ENCODE measurements at regions not wholly inside any gene's neighbourhood (a gene's known extent, or its start where the extent isn't known, plus 50 kb on each side); places are given as distances from the start of the nearest gene placed in this dataset.
"Not testable (repeated sequence)": the region's sequence is repeated elsewhere in the genome, so short reads cannot be mapped to it uniquely, and the experiment has no call there.

DNA sequence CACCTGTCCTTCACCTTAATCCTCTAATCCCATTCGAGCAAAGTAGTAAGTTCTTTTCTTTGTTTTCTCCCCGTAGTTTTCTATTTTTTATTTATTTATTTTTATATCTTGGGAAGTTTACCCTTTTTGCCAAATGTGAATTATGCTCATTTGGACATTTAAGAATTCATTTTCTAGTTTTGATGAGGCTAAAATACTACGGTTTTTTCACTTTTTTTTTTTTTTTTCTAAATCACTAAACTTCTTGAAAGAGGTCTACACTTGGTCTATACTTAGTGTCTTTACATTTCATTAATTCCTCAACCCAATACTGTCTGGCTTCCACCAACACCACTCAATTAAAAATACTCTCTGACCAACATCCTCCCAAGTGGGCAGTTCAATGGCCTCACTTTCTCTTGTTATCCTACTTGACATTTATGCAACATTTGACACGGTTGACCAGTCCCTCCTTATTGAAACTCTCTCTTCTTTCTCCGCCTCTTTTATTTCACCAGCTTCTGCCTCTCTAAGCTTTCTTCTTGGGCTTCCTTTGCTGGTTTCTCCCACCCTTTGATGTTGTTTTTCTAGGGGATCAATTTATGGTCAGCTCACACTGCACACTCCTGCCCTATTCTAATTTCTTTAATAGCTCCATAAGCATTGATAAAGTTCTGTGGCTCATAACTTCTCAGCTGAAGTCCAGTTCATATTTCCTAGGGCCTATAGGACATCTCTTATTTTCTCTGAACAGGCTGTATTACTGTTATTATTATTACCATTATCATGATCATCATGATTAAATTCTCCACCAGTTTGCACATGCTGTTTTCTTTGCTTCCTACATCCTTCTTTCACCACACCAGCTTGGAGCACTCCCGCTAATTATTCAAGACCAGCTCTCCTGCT lies 72.6 kb upstream of the CITED2 start:
- no peak for DNase-seq (ENCODE audit: low read depth in 2 of 2, low spot score in 1 of 2)

DNA sequence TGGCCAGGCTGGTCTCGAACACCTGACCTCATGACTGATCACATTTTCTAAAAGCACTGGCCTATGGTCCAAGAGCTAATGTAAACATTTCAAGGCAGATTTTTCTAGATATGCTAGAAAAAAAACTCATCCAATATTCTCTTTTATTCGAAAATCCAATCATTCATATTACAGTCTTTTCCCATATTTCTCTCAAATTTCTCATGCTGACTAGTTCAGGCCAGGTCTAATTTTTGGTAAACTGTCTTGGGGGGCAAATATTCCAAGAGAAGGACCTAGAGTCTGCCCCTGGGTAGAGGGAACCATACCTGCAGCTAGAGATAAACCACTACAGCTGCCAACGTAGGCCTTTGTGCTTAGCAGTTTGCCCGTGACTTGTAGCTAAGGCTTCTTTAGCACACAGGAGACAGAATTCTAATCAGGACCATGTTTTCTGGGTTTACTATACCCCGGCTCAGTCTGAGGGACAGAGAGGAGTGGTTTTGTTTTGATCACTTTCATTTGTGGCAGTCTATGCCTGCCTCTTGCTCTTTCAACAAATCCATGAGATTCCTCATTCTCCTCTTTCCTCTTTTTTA lies 71.8 kb upstream of the CITED2 start:
- no peak for DNase-seq (ENCODE audit: low read depth in 2 of 2, low spot score in 1 of 2)

DNA sequence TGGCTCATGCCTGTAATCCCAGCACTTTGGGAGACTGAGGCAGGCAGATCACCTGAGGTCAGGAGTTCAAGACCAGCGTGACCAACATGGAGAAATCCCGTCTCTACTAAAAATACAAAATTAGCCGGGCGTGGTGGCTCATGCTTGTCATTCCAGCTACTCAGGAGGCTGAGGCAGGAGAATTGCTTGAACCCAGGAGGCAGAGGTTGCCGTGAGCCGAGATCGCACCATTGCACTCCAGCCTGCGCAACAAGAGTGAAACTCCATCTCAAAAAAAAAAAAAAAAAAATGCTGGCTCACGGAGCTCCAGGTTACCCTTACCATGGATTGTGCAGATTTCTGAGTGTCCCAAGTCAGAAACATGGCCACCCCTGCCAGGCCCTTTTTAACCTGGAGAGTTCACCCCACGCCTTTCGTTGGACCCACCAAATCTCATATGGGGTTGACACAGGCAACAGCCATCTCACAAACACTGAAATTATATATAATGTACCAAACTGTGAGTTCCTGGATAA lies 69.9 kb upstream of the CITED2 start:
- not testable (repeated sequence) for DNase-seq (ENCODE audit: low read depth in 2 of 2, low spot score in 1 of 2)

- no peak for DNase-seq (ENCODE audit: low read depth in 2 of 2, low spot score in 1 of 2)
These were observed 69.0 kb upstream of the CITED2 start for GRCh38 chr6:139443231-139444112.

- DNase-seq (ENCODE audit: low read depth in 2 of 2, low spot score in 1 of 2), result no peak
These were observed 67.8 kb upstream of the CITED2 start for GRCh38 chr6:139442188-139442671.

DNA sequence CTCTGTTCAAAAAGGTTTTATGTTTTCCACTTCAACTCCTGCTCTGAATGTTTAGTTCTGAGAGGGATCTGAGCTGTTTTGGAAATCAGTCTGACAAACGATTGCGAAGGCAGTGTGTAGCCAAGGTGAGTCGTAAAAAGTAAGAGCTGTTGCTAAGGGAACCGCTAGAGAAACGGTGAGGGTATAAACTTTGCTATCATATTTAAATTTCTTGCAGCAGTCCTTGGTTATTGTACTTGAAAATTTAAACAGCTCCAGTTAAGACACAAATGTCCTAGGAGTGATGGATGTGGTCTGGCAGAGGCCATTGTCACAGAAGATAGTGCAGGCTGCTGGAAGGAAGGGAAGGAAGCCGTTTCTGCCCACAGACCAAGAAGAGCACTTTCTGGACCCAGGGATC lies 64.9 kb upstream of the CITED2 start:
- no peak for DNase-seq (ENCODE audit: low read depth in 2 of 2, low spot score in 1 of 2)

DNA sequence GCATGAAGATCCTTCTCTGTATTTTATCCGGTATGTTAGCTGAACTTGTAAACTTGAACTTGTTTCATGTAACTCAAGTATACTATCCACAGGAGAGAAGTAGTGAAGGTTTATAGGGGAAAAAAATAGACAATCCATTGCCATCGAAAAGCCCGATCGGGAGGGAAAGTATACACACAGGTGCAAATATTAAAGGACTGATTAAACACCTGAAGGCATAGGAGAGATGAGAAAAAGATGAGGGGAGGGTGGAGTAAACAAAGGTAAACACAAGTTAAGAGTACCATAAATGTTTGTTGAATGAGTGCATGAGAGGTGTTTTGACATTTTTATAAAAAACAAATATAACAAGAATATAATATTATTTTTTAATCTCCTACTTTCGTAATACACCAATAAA lies 64.3 kb upstream of the CITED2 start:
- no peak for DNase-seq (ENCODE audit: low read depth in 2 of 2, low spot score in 1 of 2)

DNA sequence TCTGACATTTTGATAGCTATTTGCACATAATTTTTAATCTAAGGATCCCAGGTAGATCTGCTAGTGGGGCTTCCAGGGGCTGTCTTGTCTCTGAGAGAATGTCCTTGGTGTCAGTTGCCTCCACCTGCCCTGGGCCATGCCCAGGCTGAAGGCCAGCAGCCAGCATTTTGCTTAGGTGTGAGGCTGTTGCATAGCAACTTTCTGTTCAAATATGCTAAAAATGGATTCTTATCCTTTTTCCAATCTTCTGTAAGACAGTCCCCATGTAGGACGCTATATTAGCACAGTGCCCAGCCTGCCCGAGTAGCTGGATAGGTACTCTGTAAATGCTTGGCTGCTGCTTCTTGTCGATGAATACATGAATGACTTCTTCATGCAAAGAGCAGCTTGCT lies 62.5 kb upstream of the CITED2 start:
- DNase-seq (ENCODE audit: low read depth in 2 of 2, low spot score in 1 of 2), result no peak

DNA sequence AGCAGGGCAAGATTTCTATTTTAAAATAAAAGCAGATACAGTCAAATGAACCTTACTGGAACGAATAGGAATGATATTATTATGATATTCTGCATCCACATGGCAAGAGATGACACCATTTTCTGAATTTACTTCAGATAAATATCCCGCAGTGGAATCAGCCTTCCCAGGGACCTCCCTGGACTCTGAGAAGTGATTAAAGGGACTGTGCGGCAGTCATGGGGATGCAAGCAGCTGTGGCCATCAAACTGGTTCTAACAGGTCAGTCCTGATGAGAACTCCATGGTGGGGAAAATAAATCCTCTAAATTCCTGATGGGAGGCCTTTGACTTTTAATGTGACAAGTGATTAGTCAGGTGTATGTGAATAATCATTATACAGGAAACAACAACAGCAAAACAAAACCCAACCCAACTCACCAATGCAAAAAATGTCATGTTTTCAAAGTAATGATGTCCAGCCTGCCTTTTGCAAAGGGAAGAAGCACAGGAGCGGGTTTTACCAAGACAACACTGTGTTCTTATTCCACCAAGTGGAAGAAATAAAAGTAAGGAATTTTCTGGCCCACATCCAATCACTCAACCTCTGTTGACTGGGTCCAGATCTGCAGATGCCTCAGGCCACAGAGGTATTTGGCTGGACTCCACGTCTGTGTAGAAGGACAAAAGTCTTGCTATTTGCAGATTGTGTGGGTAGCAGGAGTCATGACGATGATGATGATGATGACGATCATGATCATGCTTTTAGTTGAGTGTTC lies 61.9 kb upstream of the CITED2 start:
- no peak for DNase-seq (ENCODE audit: low read depth in 2 of 2, low spot score in 1 of 2)

GRCh38 chr6:139433631-139434419 lies 59.4 kb upstream of the CITED2 start:
- DNase-seq (ENCODE audit: low read depth in 2 of 2, low spot score in 1 of 2), result no peak

GRCh38 chr6:139431602-139431956 lies 57.1 kb upstream of the CITED2 start:
- no peak for DNase-seq (ENCODE audit: low read depth in 2 of 2, low spot score in 1 of 2)

GRCh38 chr6:139430899-139431601 lies 56.6 kb upstream of the CITED2 start:
- no peak for DNase-seq (ENCODE audit: low read depth in 2 of 2, low spot score in 1 of 2)

DNA sequence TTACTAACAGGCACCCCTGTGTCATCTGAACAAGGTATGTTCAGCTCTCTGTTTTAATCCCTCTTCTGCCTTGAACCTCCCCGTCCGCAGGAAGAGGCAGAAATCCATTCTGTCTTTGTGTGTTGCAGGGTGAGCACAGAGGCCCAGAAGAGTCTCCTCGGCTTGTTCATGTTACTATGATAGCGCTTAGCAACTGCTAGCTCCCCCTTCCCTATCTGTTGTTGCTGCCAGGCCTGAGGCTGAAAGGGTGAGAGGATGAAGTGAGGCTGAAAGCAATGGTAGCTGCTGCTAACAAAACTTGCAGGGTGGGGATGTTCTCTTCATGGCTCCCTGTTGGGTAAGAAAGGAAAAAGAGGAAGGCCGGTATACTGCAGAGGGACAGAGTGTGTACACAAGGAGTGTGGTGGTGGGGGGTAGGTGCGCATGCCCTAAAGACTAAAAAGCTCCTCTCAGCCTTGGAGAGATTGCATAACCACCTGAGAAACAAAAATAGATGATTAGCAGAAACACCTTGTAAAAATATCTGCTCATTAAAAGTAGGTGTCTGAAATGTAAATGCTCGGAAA lies 55.2 kb upstream of the CITED2 start:
- DNase-seq (ENCODE audit: low read depth in 2 of 2, low spot score in 1 of 2), result no peak

DNA sequence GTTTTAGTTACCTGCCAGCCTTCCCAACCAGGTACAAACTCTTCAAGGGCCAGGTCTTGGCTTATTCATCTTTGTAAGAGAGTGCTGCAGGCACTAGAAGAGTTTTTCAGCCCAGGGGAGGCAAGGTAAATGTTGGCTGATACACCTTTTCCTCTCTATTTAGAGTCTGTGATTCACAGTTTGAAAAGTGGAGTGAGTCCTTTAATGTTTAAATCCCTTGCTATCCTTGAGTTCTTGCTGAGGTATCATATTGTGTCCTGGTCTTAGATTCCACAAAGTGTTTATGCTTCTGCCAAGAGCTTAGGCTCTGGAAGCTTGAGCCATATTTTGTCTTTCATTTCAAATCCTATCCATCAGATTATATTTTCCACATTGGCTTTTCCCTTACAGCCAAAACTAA lies 52.8 kb upstream of the CITED2 start:
- no peak for DNase-seq (ENCODE audit: low read depth in 2 of 2, low spot score in 1 of 2)

GRCh38 chr6:139426795-139427194 lies 52.3 kb upstream of the CITED2 start:
- no peak for DNase-seq (ENCODE audit: low read depth in 2 of 2, low spot score in 1 of 2)

GRCh38 chr6:139425780-139426179 lies 51.3 kb upstream of the CITED2 start:
- DNase-seq (ENCODE audit: low read depth in 2 of 2, low spot score in 1 of 2), result no peak

DNA sequence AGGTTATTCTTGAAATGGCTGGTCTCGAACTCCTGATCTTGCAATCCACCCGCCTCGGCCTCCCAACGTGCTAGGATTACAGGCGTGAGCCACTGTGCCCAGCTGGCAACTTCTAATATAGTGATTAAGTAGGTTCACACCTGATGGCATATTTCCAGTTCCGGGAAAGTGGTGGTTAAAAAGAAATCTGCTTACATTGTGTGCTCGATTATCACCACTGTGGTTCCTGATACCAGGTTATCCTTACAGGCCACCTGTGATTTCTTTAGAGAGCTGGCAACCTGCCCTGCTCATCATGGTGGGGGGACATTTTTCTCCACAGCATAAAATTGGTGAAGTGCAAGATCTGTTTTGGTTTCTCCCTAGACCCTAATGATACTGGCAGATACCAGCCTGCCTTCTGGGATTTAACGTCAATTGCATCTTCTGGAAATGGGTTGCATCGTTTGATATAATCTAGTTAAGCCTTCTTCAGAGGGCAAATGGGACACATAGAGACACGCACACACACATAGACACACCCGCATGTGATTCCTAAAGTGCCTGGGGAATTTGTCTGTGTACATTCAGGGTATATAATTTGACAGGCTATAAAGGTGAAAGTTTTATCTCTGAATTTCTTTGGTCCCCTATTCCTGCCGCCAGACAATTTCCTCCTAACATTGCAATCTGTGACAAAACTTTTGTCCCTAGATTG lies 49.7 kb upstream of the CITED2 start:
- no peak for DNase-seq (ENCODE audit: low read depth in 2 of 2, low spot score in 1 of 2)

Data from stimulated activated CD8-positive, alpha-beta memory T cell treated with anti-CD3 and anti-CD28 coated beads, Interleukin-4, amount 100 ng/mL, for 4 hours (primary cell).